GM12892 (cell line): ENCODE measurements at regions not wholly inside any gene's neighbourhood (a gene's known extent, or its start where the extent isn't known, plus 50 kb on each side); places are given as distances from the start of the nearest gene placed in this dataset.

Experiments used
- POLR2A ChIP-seq: IDR thresholded peaks from 2 replicates; pipeline ENCODE4 v1.6.1; 2011; ENCODE audit warnings: low read depth, low read length, control low read depth
- POLR2AphosphoS5 ChIP-seq: IDR thresholded peaks from 2 replicates; pipeline ENCODE4 v1.6.1; 2011; ENCODE audit warnings: low read depth, low read length, control low read depth
- TAF1 ChIP-seq: IDR thresholded peaks from 2 replicates; pipeline ENCODE4 v1.6.1; 2011; ENCODE audit warnings: low read depth, mild to moderate bottlenecking, control low read depth, low read length, borderline replicate concordance

GRCh38 chr12:127412866-127413265, 854.1 kb upstream of the TMEM132C start:
- no peak for TF ChIP-seq POLR2AphosphoS5
- no peak for TF ChIP-seq POLR2A
- no peak for TF ChIP-seq TAF1
